Sigmoid colon (tissue), 6 donors: ENCODE measurements at regions not wholly inside any gene's neighbourhood (a gene's known extent, or its start where the extent isn't known, plus 50 kb on each side); places are given as distances from the start of the nearest gene placed in this dataset.

ENCODE experiments used
- DNase-seq: peaks from one replicate; pipeline ENCODE4 v3.0.0-alpha.2; 2019
- H3K27ac ChIP-seq, 4 donors: fragments of 200-600 bp; sonication (generic); one replicate each; pipeline ENCODE4 v1.5.1; 2016 to 2019; ENCODE audit warnings: mild to moderate bottlenecking in 1 of 4
- H3K27me3 ChIP-seq, 3 donors: fragments of 200-600 bp; sonication (generic); one replicate each; pipeline ENCODE4 v1.5.1; 2019; ENCODE audit warnings: mild to moderate bottlenecking in 1 of 3
- H3K36me3 ChIP-seq, 4 donors: fragments of 200-600 bp; sonication (generic); one replicate each; pipeline ENCODE4 v1.5.1; 2016 to 2019
- H3K4me1 ChIP-seq, 4 donors: fragments of 200-600 bp; sonication (generic); one replicate each; pipeline ENCODE4 v1.5.1; 2017 to 2019
- H3K4me3 ChIP-seq, 4 donors: fragments of 200-600 bp; sonication (generic); one replicate each; pipeline ENCODE4 v1.5.1; 2017 to 2019; ENCODE audit warnings: mild to moderate bottlenecking in 2 of 4, moderate library complexity in 1 of 4
- H3K9me3 ChIP-seq, 4 donors: fragments of 200-600 bp in 3 of 4; sonication (generic) in 3 of 4; one replicate each; pipeline versions ENCODE4 v1.5.1 to v1.6.1; 2013 to 2019
- EP300 ChIP-seq, 4 donors: sonication (generic); formaldehyde crosslinking; IDR thresholded peaks; one replicate each; pipeline ENCODE4 v1.6.1; 2017; ENCODE audit warnings: antibody characterized with exemption in 4 of 4
- POLR2A ChIP-seq, 2 donors: fragments of 450-650 bp; IDR thresholded peaks; one replicate each; pipeline ENCODE4 v1.6.1; 2016; ENCODE audit warnings: antibody characterized with exemption in 2 of 2, mild to moderate bottlenecking in 2 of 2, moderate library complexity in 2 of 2
- POLR2AphosphoS5 ChIP-seq, 4 donors: sonication (generic); formaldehyde crosslinking; IDR thresholded peaks; one replicate each; pipeline ENCODE4 v1.6.1; 2017; ENCODE audit warnings: antibody characterized with exemption in 4 of 4
- WGBS, 2 donors: extraction: QIAGEN DNeasy Blood & Tissue Kit; methylation state at CpG; one replicate each; pipeline ENCODE4 v1.1.7; 2013; 5-methylcytosine and 5-hydroxymethylcytosine counted together
- intact Hi-C: fragments of 100-400 bp; cut with DNase I; formaldehyde crosslinking; loops from one replicate; pipeline ENCODE4 v1.15.1; 2023
- TF ChIP-seq, protein P1 (sequence below), 4 experiments: fragments of 450-650 bp in 3 of 4; fragments of 200-600 bp in 1 of 4; IDR thresholded peaks; one replicate each; pipeline ENCODE4 v1.5.1; 2016 to 2019; ENCODE audit warnings: antibody characterized with exemption in 4 of 4, mild to moderate bottlenecking in 3 of 4, moderate library complexity in 2 of 4
- donor health status: healthy with polysubstance abuse.
- donor health status: healthy.

DNA sequence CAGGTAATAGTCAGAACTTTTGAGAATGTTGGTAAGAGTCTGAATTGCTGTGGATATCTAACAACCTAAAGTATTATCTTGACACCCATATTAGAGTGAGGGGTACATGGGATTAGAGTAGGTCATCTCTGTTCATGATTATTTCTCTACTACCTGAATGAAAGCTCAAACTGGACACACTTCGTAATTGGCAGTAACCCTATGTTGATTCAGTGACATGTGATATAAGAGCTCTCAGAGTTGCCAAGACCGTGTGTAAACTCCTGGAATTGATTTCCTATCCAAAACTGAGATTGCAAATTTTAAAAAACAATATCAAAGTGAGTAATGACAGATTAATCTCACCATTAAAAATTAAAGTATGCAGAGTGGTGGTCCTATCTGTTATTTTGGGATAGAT lies 214.8 kb upstream of the ARHGEF26 start:
- peaks cover 0 to 4% (median 0%) of the 10 kb centered on the region in 4 donors for H3K9me3 ChIP-seq
- H3K4me3 ChIP-seq, result no peak overlapping the region
- WGBS, 2 donors, result 30 to 83% methylated on average over 2 of the region's 2 CpGs
- no peak overlapping the region for H3K27ac ChIP-seq
- H3K4me1 ChIP-seq, result no peaks in the 10 kb centered on the region
- DNase-seq, result no peak
- H3K36me3 ChIP-seq, result no peaks in the 10 kb centered on the region
- TF ChIP-seq POLR2AphosphoS5 (IDR thresholded peaks at IDR 0.05), result no peak
- TF ChIP-seq, protein P1, sequence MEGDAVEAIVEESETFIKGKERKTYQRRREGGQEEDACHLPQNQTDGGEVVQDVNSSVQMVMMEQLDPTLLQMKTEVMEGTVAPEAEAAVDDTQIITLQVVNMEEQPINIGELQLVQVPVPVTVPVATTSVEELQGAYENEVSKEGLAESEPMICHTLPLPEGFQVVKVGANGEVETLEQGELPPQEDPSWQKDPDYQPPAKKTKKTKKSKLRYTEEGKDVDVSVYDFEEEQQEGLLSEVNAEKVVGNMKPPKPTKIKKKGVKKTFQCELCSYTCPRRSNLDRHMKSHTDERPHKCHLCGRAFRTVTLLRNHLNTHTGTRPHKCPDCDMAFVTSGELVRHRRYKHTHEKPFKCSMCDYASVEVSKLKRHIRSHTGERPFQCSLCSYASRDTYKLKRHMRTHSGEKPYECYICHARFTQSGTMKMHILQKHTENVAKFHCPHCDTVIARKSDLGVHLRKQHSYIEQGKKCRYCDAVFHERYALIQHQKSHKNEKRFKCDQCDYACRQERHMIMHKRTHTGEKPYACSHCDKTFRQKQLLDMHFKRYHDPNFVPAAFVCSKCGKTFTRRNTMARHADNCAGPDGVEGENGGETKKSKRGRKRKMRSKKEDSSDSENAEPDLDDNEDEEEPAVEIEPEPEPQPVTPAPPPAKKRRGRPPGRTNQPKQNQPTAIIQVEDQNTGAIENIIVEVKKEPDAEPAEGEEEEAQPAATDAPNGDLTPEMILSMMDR (IDR thresholded peaks at IDR 0.05), result no peak
- no peak for TF ChIP-seq POLR2A (IDR thresholded peaks at IDR 0.05)
- TF ChIP-seq EP300 (IDR thresholded peaks at IDR 0.05), result no peak
- no peaks in the 10 kb centered on the region for H3K27me3 ChIP-seq
- intact Hi-C loops, result no loop called here

GRCh38 chr3:153910387-153910786 lies 210.8 kb upstream of the ARHGEF26 start:
- no peaks in the 10 kb centered on the region for H3K36me3 ChIP-seq
- no peaks in the 10 kb centered on the region for H3K27me3 ChIP-seq
- no peak for TF ChIP-seq EP300 (IDR thresholded peaks at IDR 0.05)
- no peak for TF ChIP-seq POLR2A (IDR thresholded peaks at IDR 0.05)
- no peak for TF ChIP-seq POLR2AphosphoS5 (IDR thresholded peaks at IDR 0.05)
- TF ChIP-seq, protein P1 (IDR thresholded peaks at IDR 0.05), result no peak
- H3K4me1 ChIP-seq, result no peaks in the 10 kb centered on the region
- no peak overlapping the region for H3K27ac ChIP-seq
- intact Hi-C loops, result no loop called here
- H3K4me3 ChIP-seq, result no peak overlapping the region
- no peak for DNase-seq
- H3K9me3 ChIP-seq, result peaks cover 0 to 4% (median 0%) of the 10 kb centered on the region in 4 donors
- 33 to 80% methylated on average over 1 of the region's 1 CpG for WGBS, 2 donors

DNA sequence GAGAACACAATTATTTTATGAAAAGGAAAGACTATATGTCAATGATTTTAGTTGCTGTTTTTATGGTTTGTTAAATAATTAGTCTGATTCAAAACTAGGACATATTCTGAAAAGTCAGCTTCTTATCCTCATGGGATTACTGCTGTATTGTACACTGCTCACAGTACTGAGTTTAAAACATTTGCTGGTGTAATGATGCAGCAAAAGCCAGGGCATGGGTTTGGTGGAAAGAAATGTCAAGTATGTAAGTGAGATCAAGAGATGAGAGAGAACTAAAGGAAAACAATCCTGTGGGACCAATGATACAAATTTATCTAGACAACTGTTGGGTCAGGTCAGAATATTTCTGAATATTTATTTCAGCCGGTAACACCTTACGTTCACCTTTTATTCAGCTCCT lies 210.1 kb upstream of the ARHGEF26 start:
- 93 to 97% methylated on average over 2 of the region's 2 CpGs for WGBS, 2 donors
- intact Hi-C loops, result no loop called here
- H3K4me3 ChIP-seq, result no peak overlapping the region
- TF ChIP-seq, protein P1 (IDR thresholded peaks at IDR 0.05), result no peak
- TF ChIP-seq POLR2A (IDR thresholded peaks at IDR 0.05) (no peak), EP300 (IDR thresholded peaks at IDR 0.05) (no peak), POLR2AphosphoS5 (IDR thresholded peaks at IDR 0.05) (no peak)
- DNase-seq, result no peak
- H3K9me3 ChIP-seq, result no peaks in the 10 kb centered on the region
- H3K27me3 ChIP-seq, result no peaks in the 10 kb centered on the region
- H3K4me1 ChIP-seq, result no peaks in the 10 kb centered on the region
- H3K27ac ChIP-seq, result no peak overlapping the region
- no peaks in the 10 kb centered on the region for H3K36me3 ChIP-seq

DNA sequence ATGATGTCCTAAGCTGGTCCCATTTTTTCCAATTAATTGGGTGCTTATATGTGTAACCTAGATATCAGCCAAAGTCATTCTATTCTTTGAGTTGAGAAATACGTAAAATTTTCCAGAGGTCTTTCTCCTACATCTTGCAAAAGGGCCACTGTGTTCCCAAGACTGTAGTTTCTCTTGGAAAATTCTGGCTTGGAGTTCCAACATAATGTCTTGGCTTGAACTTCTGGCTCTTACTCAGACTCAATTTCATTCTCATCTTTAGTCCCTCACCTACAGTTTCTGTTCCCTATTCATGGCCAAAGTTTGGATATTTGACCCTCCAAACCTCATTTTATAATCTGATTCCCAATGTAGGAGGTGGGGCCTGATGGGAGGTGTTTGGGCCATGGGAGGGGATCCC lies 201.4 kb upstream of the ARHGEF26 start:
- Histone ChIP-seq H3K9me3 (no peaks in the 10 kb centered on the region), H3K27me3 (no peaks in the 10 kb centered on the region), H3K4me3 (no peak overlapping the region), H3K27ac (no peak overlapping the region), H3K4me1 (no peaks in the 10 kb centered on the region), H3K36me3 (no peaks in the 10 kb centered on the region)
- intact Hi-C loops, result no loop called here
- 89 to 92% methylated on average over 1 of the region's 1 CpG for WGBS, 2 donors
- TF ChIP-seq, protein P1 (IDR thresholded peaks at IDR 0.05), result no peak
- TF ChIP-seq POLR2A (IDR thresholded peaks at IDR 0.05) (no peak), POLR2AphosphoS5 (IDR thresholded peaks at IDR 0.05) (no peak), EP300 (IDR thresholded peaks at IDR 0.05) (no peak)
- DNase-seq, result no peak

GRCh38 chr3:153921826-153922225 lies 199.4 kb upstream of the ARHGEF26 start:
- intact Hi-C loops, result no loop called here
- no peaks in the 10 kb centered on the region for H3K36me3 ChIP-seq
- H3K27ac ChIP-seq, result no peak overlapping the region
- H3K27me3 ChIP-seq, result no peaks in the 10 kb centered on the region
- H3K4me1 ChIP-seq, result no peaks in the 10 kb centered on the region
- H3K4me3 ChIP-seq, result no peak overlapping the region
- no peaks in the 10 kb centered on the region for H3K9me3 ChIP-seq
- TF ChIP-seq POLR2AphosphoS5 (IDR thresholded peaks at IDR 0.05) (no peak), POLR2A (IDR thresholded peaks at IDR 0.05) (no peak), EP300 (IDR thresholded peaks at IDR 0.05) (no peak)
- TF ChIP-seq, protein P1 (IDR thresholded peaks at IDR 0.05), result no peak
- no peak for DNase-seq
